Stimulated activated CD4-positive, alpha-beta T cell treated with anti-CD3 and anti-CD28 coated beads, Interleukin-2, amount 100 ng/mL, for 24 hours (primary cell): ENCODE measurements at regions not wholly inside any gene's neighbourhood (a gene's known extent, or its start where the extent isn't known, plus 50 kb on each side); places are given as distances from the start of the nearest gene placed in this dataset.
"Not testable (repeated sequence)": the region's sequence is repeated elsewhere in the genome, so short reads cannot be mapped to it uniquely, and the experiment has no call there.

Experiments
- DNase-seq, 2 donors: peaks; one replicate each; pipeline ENCODE4 v3.0.0-alpha.2; 2020

DNA sequence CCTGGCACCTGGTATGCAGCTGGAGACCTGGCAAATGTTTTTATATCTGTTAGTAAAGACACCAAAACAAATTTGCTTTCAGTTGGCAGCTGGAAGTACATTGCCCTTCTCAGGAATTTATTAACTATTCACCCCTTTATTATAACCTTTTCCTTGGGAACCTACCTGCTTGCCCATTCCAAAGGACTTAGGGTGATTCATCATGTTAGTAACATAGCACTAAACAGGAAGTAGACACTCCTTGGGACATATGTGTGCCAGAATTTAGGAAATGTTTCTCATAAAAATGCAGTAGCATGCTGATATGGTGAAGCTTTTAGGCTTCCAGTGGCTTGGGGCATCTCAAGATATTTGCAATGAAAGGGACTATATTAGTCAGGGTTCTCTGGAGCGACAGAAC is 184.2 kb downstream of the DMAC1 start:
- DNase-seq, result no peak

DNA sequence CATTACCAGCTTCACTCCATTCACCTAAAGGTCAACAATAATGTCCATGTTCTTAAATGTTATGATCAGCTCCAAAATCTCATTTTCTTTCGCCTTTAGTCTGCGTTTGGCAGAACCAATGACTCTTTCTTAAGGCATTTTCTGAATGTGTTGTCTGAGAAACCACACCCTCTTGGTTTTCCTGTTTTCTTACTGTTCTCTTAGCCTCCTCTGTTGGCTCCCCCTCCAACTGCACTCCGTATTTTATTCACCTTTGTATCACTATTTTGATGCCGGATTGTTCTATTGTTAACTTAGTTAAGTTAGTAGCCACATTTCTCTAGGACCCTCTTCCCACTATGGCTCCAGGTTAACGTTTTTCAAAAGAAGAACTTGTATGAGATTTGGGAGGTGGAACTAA is 185.6 kb downstream of the DMAC1 start:
- DNase-seq, result no peak

DNA sequence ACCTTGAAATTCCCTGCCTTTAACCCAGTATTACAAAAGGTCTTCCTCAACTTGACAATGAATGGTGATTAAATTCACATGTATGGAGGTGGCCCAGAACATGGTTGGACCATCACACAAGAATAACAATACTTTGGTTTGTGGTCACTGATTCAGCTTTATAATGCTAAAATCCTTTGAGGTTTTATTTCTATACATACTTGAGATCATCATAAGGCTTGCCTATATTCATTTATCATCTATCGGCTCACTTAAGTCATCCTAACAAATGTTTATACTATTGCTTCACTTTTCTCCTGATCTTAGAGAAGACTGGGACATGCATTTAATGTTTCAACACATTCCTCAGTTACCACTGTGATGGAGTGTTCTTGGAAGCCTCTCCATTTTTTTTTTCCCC is 191.3 kb downstream of the DMAC1 start:
- no peak for DNase-seq

DNA sequence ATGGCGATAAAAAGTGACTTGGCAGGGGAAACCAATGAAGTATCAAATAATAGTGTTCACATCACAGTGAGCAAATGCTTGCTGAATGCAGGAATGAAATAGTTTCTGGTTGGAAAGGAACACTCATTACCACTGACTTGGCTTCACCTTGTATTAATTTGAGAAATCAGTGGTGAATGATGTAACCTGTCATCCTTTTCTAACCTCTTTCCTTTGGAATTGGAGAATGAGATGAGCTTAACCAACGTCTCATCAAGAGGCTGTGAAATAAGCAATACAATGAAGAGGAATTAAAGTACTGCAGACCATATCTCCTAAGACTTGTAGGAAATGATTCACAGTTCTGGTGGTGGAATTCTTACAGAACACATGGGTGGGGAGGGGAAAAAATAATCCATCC is 192.2 kb downstream of the DMAC1 start:
- no peak for DNase-seq

DNA sequence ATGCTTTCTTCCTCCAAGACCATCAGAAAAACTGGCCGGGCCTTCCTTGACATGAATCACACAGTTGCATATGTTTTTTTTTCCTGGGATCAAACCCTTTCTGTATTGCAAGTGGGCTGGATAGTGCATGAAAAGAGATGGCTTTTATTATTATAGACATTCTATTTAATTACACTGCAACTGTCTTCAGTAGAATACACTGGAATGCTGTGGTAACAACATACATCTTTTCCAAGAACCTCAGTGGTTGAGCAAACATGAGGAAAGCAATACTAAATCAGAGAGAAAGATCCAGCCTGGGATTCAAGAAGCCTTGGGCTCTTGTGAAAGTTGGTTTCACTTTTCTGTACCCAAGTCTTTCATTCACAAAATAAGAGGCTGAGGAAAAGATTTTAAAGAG is 193.0 kb downstream of the DMAC1 start:
- DNase-seq, result no peak

DNA sequence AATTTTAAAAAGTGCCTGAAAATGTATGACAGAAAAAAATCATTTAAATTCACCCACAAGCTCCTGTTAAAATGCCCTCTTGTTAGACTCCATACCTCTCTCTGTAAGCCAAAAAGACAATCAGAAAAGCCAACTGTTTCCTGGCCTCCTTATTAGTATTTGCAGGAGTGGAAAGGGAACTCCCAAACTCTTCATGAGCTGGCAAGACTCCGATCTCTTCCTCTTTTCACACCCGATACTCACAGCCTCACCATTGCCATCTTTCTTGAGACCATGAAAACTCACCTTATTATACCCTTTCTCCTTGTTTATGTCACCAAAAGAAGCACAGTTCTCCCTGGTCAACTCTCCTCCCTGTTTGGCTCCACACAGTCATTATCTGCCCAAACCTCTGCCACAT is 197.8 kb downstream of the DMAC1 start:
- DNase-seq, result no peak

DNA sequence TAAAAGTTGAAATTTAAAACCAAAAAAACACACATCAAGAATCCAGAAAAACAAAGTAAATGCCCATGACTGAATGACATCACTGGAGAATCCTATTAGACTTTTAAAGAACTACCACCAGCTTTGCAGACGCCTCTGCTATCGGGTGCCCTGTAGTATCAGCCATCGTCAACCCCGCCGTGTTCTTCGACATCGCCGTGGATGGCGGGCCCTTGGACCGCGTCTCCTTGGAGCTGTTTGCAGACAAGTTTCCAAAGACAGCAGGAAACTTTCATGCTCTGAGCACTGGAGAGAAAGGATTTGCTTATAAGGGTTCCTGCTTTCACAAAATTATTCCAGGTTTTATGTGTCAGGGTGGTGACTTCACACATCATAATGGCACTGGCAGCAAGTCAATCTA is 201.9 kb downstream of the DMAC1 start:
- no peak for DNase-seq

DNA sequence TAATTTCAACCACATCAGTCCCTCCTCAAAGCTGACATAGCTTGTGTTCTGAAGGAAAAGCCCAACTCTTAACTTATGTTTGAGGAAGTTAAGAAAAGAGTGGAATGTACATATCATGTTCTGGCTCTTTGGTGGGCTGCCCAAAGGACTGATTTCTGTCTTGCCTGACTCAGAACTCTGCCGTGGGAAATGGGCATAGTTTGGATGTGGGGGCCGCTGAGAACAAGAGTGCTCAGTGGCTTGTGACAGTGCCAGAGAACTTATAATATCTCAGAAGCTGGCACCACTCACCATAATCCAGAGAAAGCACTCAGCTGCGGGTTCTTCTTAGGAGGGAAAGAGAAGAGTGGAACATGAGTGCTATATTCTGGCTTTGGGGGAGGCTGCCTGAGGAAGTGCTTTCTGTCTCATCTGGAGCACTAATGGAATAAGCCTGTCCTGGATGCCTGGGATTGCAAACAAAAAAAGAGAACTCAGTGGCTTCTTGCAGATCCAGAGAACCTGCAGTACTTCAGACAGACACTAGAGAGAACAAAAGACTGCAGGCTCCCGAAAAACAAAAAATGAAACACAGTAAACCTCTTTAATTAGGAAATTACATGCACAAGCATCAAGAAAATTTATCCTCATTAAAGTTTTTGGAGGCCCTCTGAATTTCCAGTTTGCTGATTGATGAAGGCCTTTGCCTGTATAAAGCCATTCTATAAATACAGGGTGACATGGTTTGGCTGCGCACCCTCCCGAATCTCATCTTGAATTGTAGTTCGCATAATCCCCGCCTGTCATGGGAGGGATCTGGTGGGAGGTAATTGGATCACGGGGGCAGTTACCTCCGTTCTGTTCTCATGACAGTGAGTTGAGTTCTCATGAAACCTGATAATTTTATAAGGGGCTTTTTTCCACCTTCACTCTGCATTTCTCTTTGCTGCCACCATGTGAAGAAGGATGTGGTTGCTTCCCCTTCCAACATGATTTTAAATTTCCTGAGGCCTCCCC is 207.0 kb downstream of the DMAC1 start:
- no peak for DNase-seq

DNA sequence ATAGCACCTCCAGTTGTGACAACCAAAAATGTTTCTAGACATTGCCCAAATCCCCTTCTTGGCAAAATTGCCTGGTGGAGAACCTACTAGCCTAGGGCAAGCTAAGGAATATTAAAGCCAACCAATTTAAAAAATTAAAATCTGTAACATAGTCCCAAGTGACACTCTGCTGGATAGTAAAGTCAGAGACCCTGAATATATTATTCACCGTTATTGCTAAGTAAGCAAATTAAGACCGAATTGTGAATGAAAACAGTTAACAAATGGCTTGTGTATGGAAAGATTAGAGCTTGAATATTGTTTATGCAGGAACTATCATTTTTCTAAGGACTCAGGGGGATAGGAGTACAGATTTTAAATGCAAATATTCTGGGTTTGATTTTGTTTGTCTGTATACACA is 208.1 kb downstream of the DMAC1 start:
- DNase-seq, result no peak

DNA sequence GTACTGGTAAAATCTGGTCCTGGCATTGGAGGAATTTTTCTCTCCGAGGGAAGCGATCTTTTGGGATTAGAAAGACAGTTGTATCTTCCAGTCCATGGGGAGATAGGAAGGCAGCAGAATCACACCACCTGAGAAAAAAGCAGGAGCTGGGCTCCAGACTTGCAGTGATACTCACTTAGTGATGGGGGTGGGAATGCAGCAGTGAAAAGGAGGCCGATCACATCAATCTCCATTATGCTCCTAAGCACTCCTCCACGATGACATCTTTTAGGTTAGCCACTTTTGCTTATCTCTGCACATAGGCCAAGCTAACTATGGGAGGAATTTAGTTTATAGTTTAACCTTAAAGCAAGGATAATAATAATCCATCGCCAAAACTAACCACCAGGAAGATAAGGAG is 219.0 kb downstream of the DMAC1 start:
- DNase-seq, result no peak

DNA sequence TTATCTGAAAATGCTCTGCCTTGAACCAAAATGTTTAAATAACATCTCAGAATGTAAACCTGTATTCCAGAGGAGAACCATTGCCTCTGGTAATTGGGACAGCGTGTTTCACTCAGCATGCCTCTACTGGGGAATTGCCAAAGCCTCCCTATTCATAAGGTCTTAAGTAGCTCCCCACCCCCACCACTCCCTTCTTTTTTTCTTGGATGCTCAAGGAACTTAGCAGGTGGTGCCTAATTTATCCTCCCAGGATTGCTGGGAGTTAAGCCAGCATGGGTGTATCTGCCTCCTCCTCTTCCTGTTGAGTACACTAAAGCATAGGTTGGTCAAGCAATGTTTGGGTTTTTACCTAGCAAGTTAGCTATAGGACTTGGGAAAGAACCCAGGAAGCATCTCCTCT is 220.2 kb downstream of the DMAC1 start:
- no peak for DNase-seq

DNA sequence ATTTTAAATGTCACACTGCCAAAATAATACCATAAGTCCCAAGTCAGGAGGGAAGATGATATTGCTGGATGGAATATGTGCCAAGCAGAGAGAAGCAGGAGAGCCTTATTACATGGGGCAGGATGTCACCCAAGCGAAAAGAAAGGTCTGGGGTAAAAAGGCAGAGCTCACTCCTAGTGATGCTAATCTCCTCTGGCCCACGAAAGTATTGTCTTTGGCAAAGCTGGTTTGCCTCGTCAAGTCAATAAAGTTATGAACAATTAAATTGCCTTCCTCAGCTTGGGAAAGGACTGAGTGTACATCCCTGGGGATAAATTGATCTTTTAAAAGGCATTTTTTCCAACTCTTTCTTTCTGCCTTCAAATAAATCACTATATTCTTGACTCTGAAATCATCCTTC is 220.6 kb downstream of the DMAC1 start:
- no peak for DNase-seq

DNA sequence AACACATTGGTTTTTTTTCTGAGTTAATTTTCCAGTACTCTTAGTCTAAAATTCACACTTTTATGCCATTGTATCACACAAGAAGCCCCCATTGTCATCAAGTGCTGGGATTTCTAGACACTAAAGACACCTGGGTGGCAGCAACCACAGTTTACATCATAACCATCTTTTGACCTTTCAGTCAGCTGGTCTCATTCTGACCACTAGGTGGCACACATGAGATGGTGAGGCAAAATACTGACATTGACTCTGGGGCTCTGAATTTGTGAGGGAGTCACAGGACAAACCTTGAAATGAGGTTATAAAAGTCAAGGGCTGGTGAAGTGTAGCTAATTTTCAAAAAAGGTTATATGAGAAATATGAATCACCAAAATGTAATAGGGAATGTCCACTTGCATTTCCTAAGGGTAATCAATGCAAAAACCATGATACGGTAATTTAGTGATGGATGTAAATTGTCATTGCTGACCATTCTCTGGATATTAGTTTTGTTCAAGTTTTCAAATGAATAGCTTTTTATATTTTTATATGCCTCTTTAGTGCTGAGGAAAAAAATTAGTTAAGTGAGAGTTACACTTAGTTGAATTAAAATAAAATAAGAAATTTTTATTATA is 229.4 kb downstream of the DMAC1 start:
- peak; percentile 67 to 74 for DNase-seq

DNA sequence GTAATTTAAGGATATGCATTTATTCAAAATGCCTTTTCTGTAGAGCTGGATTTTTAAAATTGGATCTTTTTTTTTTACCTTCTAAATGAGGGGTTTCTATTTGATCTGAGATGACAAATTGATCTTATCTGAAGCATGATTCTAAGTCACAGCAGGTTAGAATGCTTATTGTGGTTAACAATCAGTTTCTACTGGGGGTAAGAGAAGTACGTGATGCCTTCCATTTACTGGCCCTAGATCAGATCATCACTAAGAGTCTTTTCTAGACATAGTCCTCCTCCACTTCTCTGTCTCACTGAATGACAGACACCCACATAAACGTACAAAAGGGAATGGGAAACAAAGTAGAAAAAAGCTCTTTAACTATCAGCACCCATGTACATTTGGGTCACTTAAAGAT is 231.9 kb downstream of the DMAC1 start:
- no peak for DNase-seq

DNA sequence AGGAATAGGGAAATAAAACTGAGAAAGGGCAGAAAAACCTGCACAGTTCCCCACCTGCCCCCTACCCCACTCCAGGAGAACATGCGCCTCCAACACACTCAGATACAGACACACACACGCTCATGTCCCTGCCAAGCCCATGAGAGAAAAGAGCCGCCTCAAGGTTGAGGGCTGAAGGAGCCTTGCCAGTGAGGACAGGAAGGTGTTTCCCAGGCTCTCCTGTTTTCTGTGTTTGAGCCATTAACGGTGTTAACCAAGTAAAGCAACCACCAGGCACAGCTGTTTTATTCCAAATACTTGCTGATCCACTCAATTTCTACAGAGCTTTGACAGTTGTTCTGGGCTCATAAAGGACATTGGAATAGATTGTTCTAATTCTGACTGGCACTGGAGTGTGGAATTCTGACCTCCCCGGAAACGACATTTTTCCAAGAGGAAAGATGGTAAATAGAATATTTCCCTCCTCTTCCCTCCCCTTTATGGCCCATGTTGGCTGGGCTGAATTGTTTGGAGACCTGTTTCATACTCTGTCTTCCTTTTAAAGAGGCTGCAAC is 238.0 kb downstream of the DMAC1 start:
- DNase-seq, result no peak

DNA sequence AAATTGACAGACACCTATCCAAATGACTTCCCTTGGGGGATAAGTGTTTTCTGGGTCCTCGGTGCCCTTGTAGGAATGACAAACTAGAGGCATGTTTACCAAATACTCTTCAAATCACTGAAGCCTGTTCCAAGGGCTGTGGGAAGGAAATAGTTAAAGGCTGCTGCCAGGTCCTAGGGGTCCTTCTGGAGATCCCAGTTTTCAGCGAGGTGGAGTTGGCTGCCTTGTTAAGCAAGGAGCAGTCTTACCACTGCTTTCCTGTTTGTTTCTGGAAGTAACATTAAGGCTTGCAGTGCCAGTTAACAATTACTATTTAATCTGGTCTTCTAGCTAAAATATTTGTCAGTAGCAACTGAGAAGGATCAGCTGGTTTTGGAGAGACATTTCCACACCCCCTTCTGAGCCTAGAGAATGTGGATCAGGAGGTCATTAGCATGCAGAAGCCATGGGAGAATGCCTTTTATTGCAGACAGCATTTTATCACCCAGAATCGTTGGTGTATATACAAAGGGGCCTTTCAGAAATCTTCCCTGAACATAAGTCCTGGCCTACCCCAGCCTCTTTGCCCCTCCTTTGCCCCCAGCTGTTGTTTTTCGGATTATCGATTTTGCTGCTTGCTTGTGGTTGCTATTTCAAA is 238.8 kb downstream of the DMAC1 start:
- no peak for DNase-seq

DNA sequence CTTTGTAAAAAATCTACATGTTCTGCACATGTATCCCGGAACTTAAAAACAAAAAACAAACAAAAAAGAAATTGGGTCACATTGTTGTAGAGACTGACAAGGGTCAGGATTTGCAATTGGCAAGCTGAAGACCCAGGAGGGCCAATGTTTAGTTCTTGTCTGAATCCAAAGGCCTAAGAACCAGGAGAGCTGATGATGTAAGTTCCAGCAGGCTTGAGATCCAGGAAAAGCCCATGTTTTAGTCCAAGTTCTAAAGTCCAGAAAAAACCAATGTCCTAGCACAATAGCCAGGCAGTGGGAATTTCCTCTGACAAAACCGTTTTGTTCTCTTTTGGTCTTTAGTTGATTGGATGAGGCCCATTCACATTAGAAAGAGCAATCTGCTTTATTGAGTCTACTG is 244.9 kb downstream of the DMAC1 start:
- DNase-seq, result no peak

DNA sequence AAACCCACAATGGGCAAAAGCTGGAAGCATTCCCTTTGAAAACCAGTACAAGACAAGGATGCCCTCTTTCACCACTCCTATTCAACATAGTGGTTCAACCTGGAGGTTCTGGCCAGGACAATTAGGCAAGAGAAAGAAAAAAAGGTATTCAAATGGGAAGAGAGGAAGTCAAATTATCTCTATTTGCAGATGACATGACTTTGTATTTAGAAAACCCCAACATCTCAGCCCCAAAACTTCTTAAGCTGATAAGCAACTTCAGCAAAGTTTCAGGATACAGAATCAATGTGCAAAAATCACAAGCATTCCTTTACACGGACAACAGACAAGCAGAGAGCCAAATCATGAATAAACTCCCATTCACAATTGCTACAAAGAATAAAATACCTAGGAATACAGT is 246.9 kb downstream of the DMAC1 start:
- not testable (repeated sequence) for DNase-seq

DNA sequence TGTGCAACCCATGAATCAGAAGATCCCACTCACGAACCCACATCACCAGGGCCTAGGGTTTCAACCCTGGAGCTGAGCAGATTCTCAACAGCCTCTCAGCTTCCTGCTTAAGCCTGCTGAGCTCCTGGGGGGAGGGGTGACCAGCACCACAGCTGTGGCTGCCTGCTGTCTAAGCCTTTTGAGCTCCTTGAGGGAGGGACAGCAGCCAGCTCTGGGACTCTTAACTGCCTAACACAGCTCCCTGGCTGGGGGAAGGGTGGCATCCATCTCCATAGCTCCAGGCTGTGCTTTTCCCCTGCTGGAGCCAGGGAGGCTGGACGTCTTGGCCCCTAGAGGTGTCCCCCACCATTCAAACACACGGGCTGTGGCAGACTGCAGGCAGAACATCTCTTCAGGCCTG is 250.3 kb downstream of the DMAC1 start:
- DNase-seq, result no peak

DNA sequence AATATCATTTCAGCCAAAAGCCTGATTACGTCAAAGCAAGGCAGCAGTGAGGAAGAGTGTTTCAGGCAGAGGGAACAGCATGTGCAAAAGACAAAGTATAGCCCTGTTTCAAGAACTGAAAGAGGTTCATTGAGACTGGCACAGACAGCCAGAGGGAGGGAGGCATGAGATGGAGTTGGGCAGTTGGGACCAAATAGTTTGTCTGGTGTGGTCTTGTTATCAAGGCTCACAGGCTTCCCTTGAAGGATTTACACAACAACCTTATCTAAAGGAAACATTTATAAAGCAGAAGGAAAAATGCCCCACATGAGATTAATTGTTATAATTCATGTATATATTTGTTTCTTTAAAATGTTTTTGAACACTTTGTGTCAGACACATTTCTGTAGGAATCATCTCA is 253.3 kb downstream of the DMAC1 start:
- no peak for DNase-seq

DNA sequence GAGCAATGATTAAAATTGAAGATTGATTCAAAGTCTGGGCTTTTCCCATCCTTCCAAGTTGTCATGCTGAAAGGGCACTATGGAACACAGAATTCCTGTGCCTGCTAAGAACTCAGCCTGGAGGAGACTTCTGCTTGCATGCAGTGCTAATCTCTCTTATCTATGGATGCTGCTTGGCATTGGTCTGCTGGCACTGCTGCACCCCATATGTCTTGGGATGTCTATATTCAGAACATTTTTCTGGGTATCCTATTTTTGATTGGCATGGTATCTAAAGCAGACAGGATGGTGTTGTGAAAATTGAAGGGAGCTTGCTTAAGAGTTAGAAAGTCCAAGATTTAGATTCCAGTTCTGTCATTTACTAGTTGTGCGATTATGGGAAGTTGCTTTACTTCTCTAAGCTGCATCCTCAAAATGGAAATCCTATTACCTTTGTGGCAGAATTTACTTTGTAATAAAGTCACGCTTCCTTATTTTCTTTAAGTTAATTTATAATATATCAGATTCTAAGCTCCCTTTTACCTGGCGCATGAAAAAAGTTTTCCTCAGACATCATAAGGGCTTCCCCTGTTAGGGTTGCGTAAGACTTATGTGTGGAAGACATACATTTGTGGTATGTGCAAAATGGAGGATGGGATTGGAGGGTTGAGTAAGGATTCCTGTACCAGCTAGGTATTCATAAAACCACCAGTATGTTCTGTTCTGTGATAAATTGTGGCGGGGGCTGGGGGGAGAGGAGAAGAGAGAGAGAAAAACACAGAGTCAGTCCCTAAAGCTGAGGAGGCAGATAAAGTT is 254.0 kb downstream of the DMAC1 start:
- no peak for DNase-seq

DNA sequence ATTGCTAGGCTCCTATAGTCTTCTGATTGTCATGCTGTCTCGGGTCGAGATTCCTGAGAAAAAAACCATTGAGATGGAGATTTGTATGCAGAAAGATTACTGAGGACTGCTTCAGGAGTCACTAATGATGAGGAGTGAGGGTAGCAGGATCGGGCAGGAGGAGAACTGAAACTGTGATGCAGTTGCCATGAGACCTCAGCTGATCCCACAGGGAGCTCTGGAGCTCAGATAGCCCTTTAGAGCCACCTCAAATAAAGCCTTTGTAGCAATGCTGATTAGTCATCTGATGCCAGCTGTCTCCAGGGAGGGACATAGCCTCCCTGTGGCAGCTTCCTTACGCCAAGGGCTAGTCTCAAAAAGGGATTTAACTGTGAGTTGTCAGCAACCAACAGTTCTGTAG is 256.9 kb downstream of the DMAC1 start:
- no peak for DNase-seq

DNA sequence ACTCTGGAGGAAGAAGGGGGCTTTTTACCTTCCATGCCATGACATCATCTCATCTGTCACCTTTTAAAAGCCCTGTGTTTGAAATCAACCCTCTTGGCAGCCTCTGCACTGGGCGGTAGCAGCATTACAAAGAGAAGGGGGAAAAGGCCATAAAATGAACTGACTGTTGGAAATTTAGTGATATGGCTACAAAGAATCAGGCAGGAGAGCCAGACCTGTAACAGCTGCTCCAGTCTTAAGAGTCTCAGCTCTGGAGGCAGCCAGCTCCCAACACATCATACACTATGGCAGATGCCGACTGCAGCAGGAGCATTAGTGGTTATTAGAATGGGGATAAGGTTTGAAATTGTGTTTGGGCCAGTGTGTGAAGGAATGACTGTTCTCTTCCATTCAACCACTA is 257.5 kb downstream of the DMAC1 start:
- no peak for DNase-seq
